ENCODE measurements at regions not wholly inside any gene's neighbourhood (a gene's known extent, or its start where the extent isn't known, plus 50 kb on each side); places are given as distances from the start of the nearest gene placed in this dataset.

DNA sequence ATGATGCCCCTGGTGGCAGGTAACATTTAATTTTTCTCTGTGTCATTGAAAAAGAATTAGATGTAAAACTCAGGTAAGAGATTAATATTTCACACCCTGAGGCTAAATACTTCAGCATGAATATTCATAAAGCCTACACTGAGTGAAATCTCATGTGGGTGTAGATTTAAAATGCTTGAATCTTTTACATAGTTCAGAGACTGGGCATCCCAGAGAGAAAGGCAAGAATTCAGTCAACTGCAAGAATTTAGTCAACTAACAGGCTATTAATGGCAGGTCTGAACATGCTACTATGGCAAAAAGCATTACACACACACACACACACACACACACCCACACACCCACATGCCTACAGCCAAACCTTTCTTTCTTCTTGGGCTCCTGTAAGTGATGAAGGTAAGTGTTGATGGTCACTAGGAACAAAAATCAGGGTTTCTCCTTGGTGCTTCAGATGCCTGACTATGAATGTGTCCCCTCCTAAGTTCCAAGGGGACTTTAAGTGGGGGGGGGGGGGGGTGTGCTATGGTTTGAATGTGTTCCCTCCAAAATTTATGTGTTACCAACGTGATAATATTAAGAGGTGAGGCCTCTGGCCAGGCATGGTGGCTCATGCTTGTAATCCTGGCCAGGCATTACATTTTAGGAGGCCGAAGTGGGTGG is 63.7 kb upstream of the PSMD7 start:
- 75 to 89% methylated on average over 1 of the region's 2 CpGs for WGBS, 2 experiments (ENCODE audit: insufficient coverage in 2 of 2)
- Histone ChIP-seq H3K9me3 (ENCODE audit: control insufficient read depth, low read length) (no peaks in the 10 kb centered on the region), H3K36me3 (ENCODE audit: control insufficient read depth, insufficient read depth, low read length) (no peaks in the 10 kb centered on the region), H3K4me1 (ENCODE audit: control insufficient read depth, insufficient read depth, low read length, poor library complexity, severe bottlenecking) (no peaks in the 10 kb centered on the region), H3K27ac (ENCODE audit: low read depth, low read length, severe bottlenecking) (no peak overlapping the region), H3K4me3 (ENCODE audit: extremely low read depth, insufficient read depth, low read length, poor library complexity, severe bottlenecking) (no peak overlapping the region)

DNA sequence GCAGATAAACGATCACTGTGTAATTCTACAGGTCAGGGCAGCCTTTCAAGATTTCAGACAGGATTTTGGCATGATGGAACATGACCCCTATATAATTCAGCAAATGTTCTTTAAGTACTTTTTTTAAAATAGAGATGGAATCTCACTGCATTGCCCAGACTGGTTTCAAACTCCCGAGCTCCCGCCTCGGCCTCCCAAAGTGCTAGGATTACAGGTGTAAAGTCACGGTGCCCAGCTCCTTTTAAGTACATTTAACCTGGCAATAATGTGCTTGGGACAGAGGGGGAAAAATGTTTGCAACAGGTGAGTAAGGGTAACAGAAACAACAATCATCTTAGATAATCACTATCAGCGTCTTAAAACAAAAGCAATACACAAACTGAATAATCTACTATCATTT is 66.5 kb upstream of the PSMD7 start:
- Histone ChIP-seq H3K9me3 (ENCODE audit: control insufficient read depth, low read length) (no peaks in the 10 kb centered on the region), H3K4me3 (ENCODE audit: extremely low read depth, insufficient read depth, low read length, poor library complexity, severe bottlenecking) (no peak overlapping the region), H3K27ac (ENCODE audit: low read depth, low read length, severe bottlenecking) (no peak overlapping the region), H3K36me3 (ENCODE audit: control insufficient read depth, insufficient read depth, low read length) (no peaks in the 10 kb centered on the region), H3K4me1 (ENCODE audit: control insufficient read depth, insufficient read depth, low read length, poor library complexity, severe bottlenecking) (peaks cover 5% of the 10 kb centered on the region)
- 79 to 88% methylated on average over 4 of the region's 6 CpGs for WGBS, 2 experiments (ENCODE audit: insufficient coverage in 2 of 2)

DNA sequence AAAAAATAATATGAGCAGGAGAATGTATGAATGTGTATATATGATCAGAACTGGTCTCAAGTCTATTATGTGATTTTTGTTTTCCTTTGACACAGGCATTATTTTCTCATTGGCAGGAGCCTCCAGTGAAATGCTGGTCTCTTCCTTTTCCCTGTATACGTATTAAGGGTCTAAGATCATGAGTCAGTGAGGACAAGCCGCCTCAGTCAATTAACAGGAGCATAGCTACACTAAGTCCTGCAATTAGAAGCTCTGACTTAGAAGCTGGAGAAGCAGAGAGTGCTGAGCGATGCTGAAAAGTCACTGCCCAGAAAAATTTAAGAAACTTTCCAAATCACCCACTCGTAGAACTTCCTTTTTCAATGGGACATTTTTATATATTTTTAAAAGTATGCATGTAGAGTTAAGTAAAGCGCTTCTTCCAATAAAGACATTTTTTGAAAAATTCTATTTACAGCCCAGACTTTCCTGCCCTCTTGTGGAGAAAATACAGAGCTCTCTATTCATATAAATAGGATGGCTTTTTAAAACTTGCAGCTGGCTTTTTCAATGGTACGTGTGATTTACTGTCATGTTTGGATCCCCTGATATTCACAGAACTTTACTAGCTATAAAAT is 70.2 kb upstream of the PSMD7 start:
- H3K36me3 ChIP-seq (ENCODE audit: control insufficient read depth, insufficient read depth, low read length), result no peaks in the 10 kb centered on the region
- H3K27ac ChIP-seq (ENCODE audit: low read depth, low read length, severe bottlenecking), result no peak overlapping the region
- no peaks in the 10 kb centered on the region for H3K9me3 ChIP-seq (ENCODE audit: control insufficient read depth, low read length)
- 59% methylated on average over 2 of the region's 6 CpGs; no CpG with 5 or more reads in 1 of the 2 experiments for WGBS, 2 experiments (ENCODE audit: insufficient coverage in 2 of 2)
- peaks cover 5% of the 10 kb centered on the region for H3K4me1 ChIP-seq (ENCODE audit: control insufficient read depth, insufficient read depth, low read length, poor library complexity, severe bottlenecking)
- no peak overlapping the region for H3K4me3 ChIP-seq (ENCODE audit: extremely low read depth, insufficient read depth, low read length, poor library complexity, severe bottlenecking)

DNA sequence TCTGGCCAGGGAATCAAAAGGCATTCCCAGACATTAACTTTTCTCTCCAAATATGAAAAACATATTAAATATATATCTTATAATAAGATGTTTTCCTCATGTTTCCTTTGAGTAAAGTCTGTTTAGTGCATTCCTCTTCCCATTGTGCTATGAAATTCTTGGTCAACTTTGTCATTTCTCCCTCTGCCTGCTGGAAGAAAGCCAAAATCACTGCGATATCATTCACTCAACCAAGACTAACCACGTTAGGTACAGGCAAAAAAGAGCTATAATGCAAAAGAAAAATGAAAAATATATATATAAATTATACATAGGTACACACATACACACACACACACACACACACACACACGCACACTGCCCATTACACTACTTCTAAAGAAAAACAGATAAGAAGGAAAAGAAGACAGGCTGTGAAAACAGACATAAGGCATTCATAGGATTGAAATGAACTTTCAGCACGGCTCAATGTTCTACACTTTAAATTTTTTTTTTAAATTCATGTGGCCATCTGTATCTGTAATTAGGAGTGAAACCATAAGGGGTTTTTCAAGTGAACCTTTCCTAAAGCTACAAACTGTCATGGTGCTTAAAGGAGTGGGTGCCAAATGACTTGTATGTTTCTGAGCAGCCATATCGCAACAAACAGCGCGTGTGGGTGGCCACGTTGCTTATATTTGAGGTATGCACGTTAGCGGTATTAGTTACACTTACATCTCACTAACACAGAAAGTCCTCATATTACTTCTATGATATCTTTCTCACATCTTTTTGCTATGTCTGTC is 71.6 kb upstream of the PSMD7 start:
- Histone ChIP-seq H3K4me1 (ENCODE audit: control insufficient read depth, insufficient read depth, low read length, poor library complexity, severe bottlenecking) (peaks cover 5% of the 10 kb centered on the region), H3K4me3 (ENCODE audit: extremely low read depth, insufficient read depth, low read length, poor library complexity, severe bottlenecking) (no peak overlapping the region), H3K9me3 (ENCODE audit: control insufficient read depth, low read length) (no peaks in the 10 kb centered on the region), H3K36me3 (ENCODE audit: control insufficient read depth, insufficient read depth, low read length) (no peaks in the 10 kb centered on the region), H3K27ac (ENCODE audit: low read depth, low read length, severe bottlenecking) (no peak overlapping the region)
- WGBS, 2 experiments (ENCODE audit: insufficient coverage in 2 of 2), result 95 to 97% methylated on average over 4 to 6 of the region's 10 CpGs

DNA sequence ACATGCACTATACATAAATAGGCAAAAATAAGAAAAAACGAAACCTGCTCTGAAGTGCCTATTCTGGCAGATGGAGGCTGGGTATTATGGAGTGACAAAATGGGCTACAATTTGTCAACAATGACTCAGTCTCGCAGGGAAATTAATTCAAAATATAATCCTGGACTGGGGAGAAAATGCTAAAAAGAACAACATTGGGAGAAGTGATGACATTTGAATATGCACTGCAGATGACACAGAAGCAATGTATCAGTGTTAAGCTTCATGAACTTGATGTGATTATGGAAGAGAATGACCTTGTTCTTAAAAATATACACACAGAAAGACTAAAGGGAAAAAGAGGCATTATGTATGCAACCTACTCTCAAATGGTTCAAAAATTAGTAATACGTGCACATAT is 74.8 kb upstream of the PSMD7 start:
- H3K36me3 ChIP-seq (ENCODE audit: control insufficient read depth, insufficient read depth, low read length), result no peaks in the 10 kb centered on the region
- H3K4me3 ChIP-seq (ENCODE audit: extremely low read depth, insufficient read depth, low read length, poor library complexity, severe bottlenecking), result no peak overlapping the region
- H3K4me1 ChIP-seq (ENCODE audit: control insufficient read depth, insufficient read depth, low read length, poor library complexity, severe bottlenecking), result peaks cover 5% of the 10 kb centered on the region
- no peak overlapping the region for H3K27ac ChIP-seq (ENCODE audit: low read depth, low read length, severe bottlenecking)
- WGBS, 2 experiments (ENCODE audit: insufficient coverage in 2 of 2), result 92 to 100% methylated on average over 2 to 3 of the region's 3 CpGs
- H3K9me3 ChIP-seq (ENCODE audit: control insufficient read depth, low read length), result no peaks in the 10 kb centered on the region

DNA sequence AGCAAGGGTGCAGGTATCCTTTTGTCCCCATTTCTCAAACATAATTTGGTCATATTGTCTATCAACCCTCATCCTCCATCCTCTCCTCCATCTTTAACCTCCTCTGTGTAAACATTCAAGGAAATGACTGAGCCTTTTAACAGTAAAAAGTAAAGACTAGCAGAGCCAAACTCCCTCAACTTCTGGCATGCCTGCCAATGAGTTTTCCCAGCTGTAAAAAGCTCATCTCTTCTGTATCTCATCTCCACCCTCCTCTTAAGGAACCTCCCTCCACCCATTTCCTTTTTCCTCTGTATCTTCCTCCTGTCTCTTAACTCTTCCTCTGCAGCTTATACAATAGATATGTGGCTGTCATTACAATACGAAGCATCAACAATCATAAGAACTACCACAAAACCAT is 76.9 kb upstream of the PSMD7 start:
- H3K4me3 ChIP-seq (ENCODE audit: extremely low read depth, insufficient read depth, low read length, poor library complexity, severe bottlenecking), result no peak overlapping the region
- no peaks in the 10 kb centered on the region for H3K36me3 ChIP-seq (ENCODE audit: control insufficient read depth, insufficient read depth, low read length)
- no peak overlapping the region for H3K27ac ChIP-seq (ENCODE audit: low read depth, low read length, severe bottlenecking)
- H3K4me1 ChIP-seq (ENCODE audit: control insufficient read depth, insufficient read depth, low read length, poor library complexity, severe bottlenecking), result no peaks in the 10 kb centered on the region
- 80% methylated on average over 1 of the region's 1 CpG; no CpG with 5 or more reads in 1 of the 2 experiments for WGBS, 2 experiments (ENCODE audit: insufficient coverage in 2 of 2)
- H3K9me3 ChIP-seq (ENCODE audit: control insufficient read depth, low read length), result no peaks in the 10 kb centered on the region

DNA sequence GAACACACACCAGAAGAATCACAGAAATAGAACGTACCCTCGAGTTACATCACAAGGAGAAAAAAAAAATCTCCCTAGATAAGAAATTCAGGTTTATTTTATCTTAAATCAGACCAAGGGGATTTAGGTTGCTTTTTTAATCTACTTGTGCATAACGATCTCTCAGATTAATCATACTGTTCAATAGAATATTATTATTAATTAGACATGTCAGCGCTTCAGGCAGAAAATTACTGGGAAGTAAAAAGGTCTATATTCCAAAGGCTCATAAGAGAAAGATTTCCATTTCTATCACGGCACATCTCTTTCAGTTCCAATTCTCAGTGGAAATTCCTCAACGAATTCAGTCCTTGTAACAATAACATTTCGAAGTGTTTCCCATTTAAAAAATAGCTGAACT is 77.7 kb upstream of the PSMD7 start:
- no peaks in the 10 kb centered on the region for H3K4me1 ChIP-seq (ENCODE audit: control insufficient read depth, insufficient read depth, low read length, poor library complexity, severe bottlenecking)
- no peaks in the 10 kb centered on the region for H3K9me3 ChIP-seq (ENCODE audit: control insufficient read depth, low read length)
- H3K36me3 ChIP-seq (ENCODE audit: control insufficient read depth, insufficient read depth, low read length), result no peaks in the 10 kb centered on the region
- WGBS, 2 experiments (ENCODE audit: insufficient coverage in 2 of 2), result 95 to 100% methylated on average over 1 to 3 of the region's 7 CpGs
- H3K4me3 ChIP-seq (ENCODE audit: extremely low read depth, insufficient read depth, low read length, poor library complexity, severe bottlenecking), result no peak overlapping the region
- no peak overlapping the region for H3K27ac ChIP-seq (ENCODE audit: low read depth, low read length, severe bottlenecking)

DNA sequence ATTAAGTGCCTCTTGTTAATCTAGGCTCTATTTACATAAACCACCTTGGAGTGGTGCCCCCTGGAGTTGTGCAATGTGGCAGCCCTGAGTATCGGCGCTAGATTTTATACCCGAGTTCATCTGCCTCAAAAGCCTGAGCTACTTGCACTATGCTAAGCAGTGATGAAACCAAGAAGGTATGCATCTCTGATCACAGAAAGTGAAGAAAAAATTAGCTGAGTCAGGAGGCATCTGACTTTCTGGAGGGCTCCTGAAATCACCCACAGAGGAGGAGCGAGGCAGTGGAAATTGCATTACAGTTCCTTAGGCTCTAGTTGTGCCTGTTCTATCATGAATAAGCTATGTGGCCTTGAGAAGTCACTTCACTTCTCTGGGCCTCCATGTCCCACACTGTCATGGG is 80.3 kb upstream of the PSMD7 start:
- H3K4me1 ChIP-seq (ENCODE audit: control insufficient read depth, insufficient read depth, low read length, poor library complexity, severe bottlenecking), result no peaks in the 10 kb centered on the region
- 92 to 96% methylated on average over 4 of the region's 4 CpGs for WGBS, 2 experiments (ENCODE audit: insufficient coverage in 2 of 2)
- H3K27ac ChIP-seq (ENCODE audit: low read depth, low read length, severe bottlenecking), result no peak overlapping the region
- no peaks in the 10 kb centered on the region for H3K36me3 ChIP-seq (ENCODE audit: control insufficient read depth, insufficient read depth, low read length)
- H3K9me3 ChIP-seq (ENCODE audit: control insufficient read depth, low read length), result no peaks in the 10 kb centered on the region
- no peak overlapping the region for H3K4me3 ChIP-seq (ENCODE audit: extremely low read depth, insufficient read depth, low read length, poor library complexity, severe bottlenecking)

DNA sequence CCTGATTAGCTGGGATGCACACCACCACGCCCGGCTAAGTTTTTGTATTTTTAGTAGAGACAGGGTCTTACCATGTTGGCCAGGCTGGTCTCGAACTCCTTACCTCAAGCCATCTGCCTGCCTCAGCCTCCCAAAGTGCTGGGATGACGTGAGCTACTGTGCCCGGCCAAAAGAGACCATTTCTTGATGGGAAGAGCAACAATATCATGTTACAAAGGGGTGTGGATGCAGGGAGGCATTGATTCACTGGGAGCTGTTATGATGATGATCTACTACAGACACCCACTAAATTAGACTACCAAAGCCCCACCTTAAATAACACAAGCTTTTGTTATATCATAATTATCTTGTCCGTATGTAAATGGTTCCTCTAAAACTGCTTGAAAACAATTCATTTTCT is 81.4 kb upstream of the PSMD7 start:
- no peaks in the 10 kb centered on the region for H3K4me1 ChIP-seq (ENCODE audit: control insufficient read depth, insufficient read depth, low read length, poor library complexity, severe bottlenecking)
- H3K9me3 ChIP-seq (ENCODE audit: control insufficient read depth, low read length), result no peaks in the 10 kb centered on the region
- 84 to 95% methylated on average over 4 to 5 of the region's 6 CpGs for WGBS, 2 experiments (ENCODE audit: insufficient coverage in 2 of 2)
- no peak overlapping the region for H3K27ac ChIP-seq (ENCODE audit: low read depth, low read length, severe bottlenecking)
- no peaks in the 10 kb centered on the region for H3K36me3 ChIP-seq (ENCODE audit: control insufficient read depth, insufficient read depth, low read length)
- H3K4me3 ChIP-seq (ENCODE audit: extremely low read depth, insufficient read depth, low read length, poor library complexity, severe bottlenecking), result no peak overlapping the region

DNA sequence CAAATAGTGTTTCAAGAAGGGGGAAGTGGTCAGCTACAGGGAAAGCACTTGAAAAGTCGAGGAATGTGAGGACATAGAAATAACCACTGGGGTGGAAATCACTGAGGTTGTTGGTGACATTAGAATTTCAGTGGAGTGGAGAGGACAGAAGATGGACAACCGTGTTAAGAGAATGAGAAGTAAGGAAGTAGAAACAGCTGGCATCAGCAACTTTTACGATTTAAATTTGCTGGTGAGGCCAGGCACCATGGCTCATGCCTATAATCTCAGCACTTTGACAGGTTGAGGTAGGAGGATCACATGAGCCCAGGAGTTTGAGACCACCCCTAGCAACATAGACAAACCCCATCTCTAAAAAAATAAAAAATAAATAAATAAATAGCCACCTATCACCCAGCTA is 83.2 kb upstream of the PSMD7 start:
- no peak overlapping the region for H3K4me3 ChIP-seq (ENCODE audit: extremely low read depth, insufficient read depth, low read length, poor library complexity, severe bottlenecking)
- H3K9me3 ChIP-seq (ENCODE audit: control insufficient read depth, low read length), result no peaks in the 10 kb centered on the region
- 87 to 96% methylated on average over 2 to 3 of the region's 3 CpGs for WGBS, 2 experiments (ENCODE audit: insufficient coverage in 2 of 2)
- no peak overlapping the region for H3K27ac ChIP-seq (ENCODE audit: low read depth, low read length, severe bottlenecking)
- no peaks in the 10 kb centered on the region for H3K4me1 ChIP-seq (ENCODE audit: control insufficient read depth, insufficient read depth, low read length, poor library complexity, severe bottlenecking)
- H3K36me3 ChIP-seq (ENCODE audit: control insufficient read depth, insufficient read depth, low read length), result no peaks in the 10 kb centered on the region

DNA sequence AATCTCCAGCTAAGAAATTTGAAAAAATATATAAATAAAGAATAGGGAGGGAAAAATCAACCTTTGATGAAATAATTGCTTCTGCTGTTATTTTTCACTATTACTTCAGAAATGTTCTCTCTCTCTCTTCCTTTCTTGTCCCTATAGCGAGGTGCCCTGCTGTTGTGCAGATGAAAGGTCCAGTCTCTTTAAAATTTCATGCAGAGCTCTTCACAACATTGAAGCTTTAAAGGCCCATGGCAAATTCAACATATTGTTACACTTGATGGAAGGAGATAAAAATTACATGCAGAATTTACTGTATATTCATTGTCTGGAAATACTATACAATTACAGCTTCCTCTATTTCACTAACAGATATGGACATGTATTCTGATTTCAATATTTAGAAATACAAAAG is 86.4 kb upstream of the PSMD7 start:
- Histone ChIP-seq H3K27ac (ENCODE audit: low read depth, low read length, severe bottlenecking) (no peak overlapping the region), H3K4me3 (ENCODE audit: extremely low read depth, insufficient read depth, low read length, poor library complexity, severe bottlenecking) (no peak overlapping the region), H3K4me1 (ENCODE audit: control insufficient read depth, insufficient read depth, low read length, poor library complexity, severe bottlenecking) (no peaks in the 10 kb centered on the region), H3K36me3 (ENCODE audit: control insufficient read depth, insufficient read depth, low read length) (no peaks in the 10 kb centered on the region), H3K9me3 (ENCODE audit: control insufficient read depth, low read length) (no peaks in the 10 kb centered on the region)
- WGBS, 2 experiments (ENCODE audit: insufficient coverage in 2 of 2), result 100% methylated on average over 1 of the region's 1 CpG; no CpG with 5 or more reads in 1 of the 2 experiments
